22Rv1 (cell line): ENCODE measurements at regions not wholly inside any gene's neighbourhood (a gene's known extent, or its start where the extent isn't known, plus 50 kb on each side); places are given as distances from the start of the nearest gene placed in this dataset.

ENCODE experiments used
- H3K27ac ChIP-seq: fragments of 450-650 bp; 2 replicates; pipeline ENCODE4 v1.5.1; 2017
- CTCF ChIP-seq: fragments of 450-650 bp; IDR thresholded peaks from 2 replicates; pipeline ENCODE4 v1.5.1; 2017; ENCODE audit warnings: mild to moderate bottlenecking
- ZFX ChIP-seq: fragments of 450-650 bp; IDR thresholded peaks from 2 replicates; pipeline ENCODE4 v1.6.1; 2017; ENCODE audit warnings: antibody characterized with exemption, borderline replicate concordance

GRCh38 chr1:173420330-173420806 lies 56.8 kb upstream of the PRDX6 start:
- TF ChIP-seq CTCF (peak; percentile 92), ZFX (no peak)
- H3K27ac ChIP-seq: no peak overlapping the region

- TF ChIP-seq CTCF: no peak
- no peak overlapping the region for H3K27ac ChIP-seq
Observed at GRCh38 chr1:173421286-173421685, 55.8 kb upstream of the PRDX6 start.

GRCh38 chr1:173421789-173422188 lies 55.3 kb upstream of the PRDX6 start:
- TF ChIP-seq CTCF (no peak), ZFX (no peak)
- H3K27ac ChIP-seq: no peak overlapping the region

- TF ChIP-seq ZFX: no peak
- no peak for TF ChIP-seq CTCF
- no peak overlapping the region for H3K27ac ChIP-seq
Observed at GRCh38 chr1:173422456-173422976, 54.6 kb upstream of the PRDX6 start.

- no peak for TF ChIP-seq CTCF
- TF ChIP-seq ZFX: no peak
- no peak overlapping the region for H3K27ac ChIP-seq
Observed at GRCh38 chr1:173423291-173423690, 53.8 kb upstream of the PRDX6 start.

- TF ChIP-seq ZFX (no peak), CTCF (no peak)
- no peak overlapping the region for H3K27ac ChIP-seq
Observed at GRCh38 chr1:173424143-173424542, 53.0 kb upstream of the PRDX6 start.

- no peak overlapping the region for H3K27ac ChIP-seq
- TF ChIP-seq CTCF (no peak), ZFX (no peak)
Observed at GRCh38 chr1:173424782-173425407, 52.2 kb upstream of the PRDX6 start.
